Heart left ventricle (tissue), 13 donors: ENCODE measurements at regions not wholly inside any gene's neighbourhood (a gene's known extent, or its start where the extent isn't known, plus 50 kb on each side); places are given as distances from the start of the nearest gene placed in this dataset.

Experiments
- POLR2A ChIP-seq, 2 donors: fragments of 450-650 bp; IDR thresholded peaks; one replicate each; pipeline ENCODE4 v1.6.1; 2017; ENCODE audit warnings: antibody characterized with exemption in 2 of 2, mild to moderate bottlenecking in 2 of 2, moderate library complexity in 2 of 2
- TF ChIP-seq, protein P1 (sequence below), 12 donors: fragments of 200-600 bp; sonication (generic) in 4 of 12; IDR thresholded peaks; one replicate each; pipeline versions ENCODE4 v1.5.0 to v1.8.0; 2018 to 2022; ENCODE audit warnings: antibody characterized with exemption in 12 of 12, mild to moderate bottlenecking in 5 of 12
- donor health status: ischemic (EF 13 %, LVEDD 7.1; RV severe dilation, severe dysfunction).
- donor health status: DM: no; HTN: yes; CAD: no.
- donor health status: DM: no; HTN: no; CAD: no.
- donor health status: ischemic (EF 25% LVEDD 6.9; RV normal size, moderate dysfunction).
- donor health status: ischemic (EF 25% LVEDD 5.7; RV mildly dilated, moderate dysfunction).
- donor health status: ischemic (EF 35%, LVEDD 5.7; RV mildly dilated, moderate dysfunction).
- donor health status: nonischemic (EF 11% LVEDD 7.7; RV severe dilation, severe dysfunction).
- donor health status: DM: yes; HTN: yes; CAD: no.
- donor health status: PGD.
- donor health status: ischemic (EF 29% LVEDD 5.4; RV normal size, mild dysfunction).
- donor health status: nonischemic (EF 23%, LVEDD 6.1; RV moderate dilation, normal function).

- TF ChIP-seq, protein P1, sequence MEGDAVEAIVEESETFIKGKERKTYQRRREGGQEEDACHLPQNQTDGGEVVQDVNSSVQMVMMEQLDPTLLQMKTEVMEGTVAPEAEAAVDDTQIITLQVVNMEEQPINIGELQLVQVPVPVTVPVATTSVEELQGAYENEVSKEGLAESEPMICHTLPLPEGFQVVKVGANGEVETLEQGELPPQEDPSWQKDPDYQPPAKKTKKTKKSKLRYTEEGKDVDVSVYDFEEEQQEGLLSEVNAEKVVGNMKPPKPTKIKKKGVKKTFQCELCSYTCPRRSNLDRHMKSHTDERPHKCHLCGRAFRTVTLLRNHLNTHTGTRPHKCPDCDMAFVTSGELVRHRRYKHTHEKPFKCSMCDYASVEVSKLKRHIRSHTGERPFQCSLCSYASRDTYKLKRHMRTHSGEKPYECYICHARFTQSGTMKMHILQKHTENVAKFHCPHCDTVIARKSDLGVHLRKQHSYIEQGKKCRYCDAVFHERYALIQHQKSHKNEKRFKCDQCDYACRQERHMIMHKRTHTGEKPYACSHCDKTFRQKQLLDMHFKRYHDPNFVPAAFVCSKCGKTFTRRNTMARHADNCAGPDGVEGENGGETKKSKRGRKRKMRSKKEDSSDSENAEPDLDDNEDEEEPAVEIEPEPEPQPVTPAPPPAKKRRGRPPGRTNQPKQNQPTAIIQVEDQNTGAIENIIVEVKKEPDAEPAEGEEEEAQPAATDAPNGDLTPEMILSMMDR (IDR thresholded peaks at IDR 0.05): no peak
- no peak for TF ChIP-seq POLR2A (IDR thresholded peaks at IDR 0.05)
These were observed 136.9 kb upstream of the UBL3 start for GRCh38 chr13:29987340-29987739.
